HEK293 (cell line): ENCODE measurements at regions not wholly inside any gene's neighbourhood (a gene's known extent, or its start where the extent isn't known, plus 50 kb on each side); places are given as distances from the start of the nearest gene placed in this dataset.

Experiments used
- CTCF ChIP-seq: fragments of 450-650 bp; formaldehyde crosslinking; IDR thresholded peaks from 2 replicates; pipeline ENCODE4 v1.5.1; 2016; ENCODE audit warnings: missing biosample characterization, missing genetic modification characterization
- ZBTB6 ChIP-seq: fragments of 450-650 bp; formaldehyde crosslinking; IDR thresholded peaks from 2 replicates; pipeline ENCODE4 v1.5.1; 2017; ENCODE audit warnings: missing biosample characterization, missing genetic modification characterization
- ZBTB7A ChIP-seq: fragments of 450-650 bp; formaldehyde crosslinking; IDR thresholded peaks from 2 replicates; pipeline ENCODE4 v1.5.1; 2016; ENCODE audit warnings: low read depth, missing biosample characterization, missing genetic modification characterization
- ZNF341 ChIP-seq: fragments of 450-650 bp; formaldehyde crosslinking; IDR thresholded peaks from 2 replicates; pipeline ENCODE4; 2016; ENCODE audit warnings: low read depth, missing biosample characterization, missing genetic modification characterization
- ZNF501 ChIP-seq: fragments of 450-650 bp; formaldehyde crosslinking; IDR thresholded peaks from 2 replicates; pipeline ENCODE4 v1.5.1; 2016; ENCODE audit warnings: missing biosample characterization, missing genetic modification characterization
- ZSCAN5A ChIP-seq: fragments of 450-650 bp; formaldehyde crosslinking; IDR thresholded peaks from 2 replicates; pipeline ENCODE4 v1.5.1; 2016; ENCODE audit warnings: missing biosample characterization, missing genetic modification characterization

GRCh38 chr3:115323380-115323779, 176.3 kb upstream of the ZBTB20 start:
- no peak for TF ChIP-seq ZNF341 (tag by site-specific recombination)
- no peak for TF ChIP-seq CTCF
- no peak for TF ChIP-seq ZBTB7A
- TF ChIP-seq ZBTB6: no peak
- TF ChIP-seq ZNF501 (tag by site-specific recombination): no peak
- TF ChIP-seq ZSCAN5A (tag by site-specific recombination): no peak
